ENCODE measurements at regions not wholly inside any gene's neighbourhood (a gene's known extent, or its start where the extent isn't known, plus 50 kb on each side); places are given as distances from the start of the nearest gene placed in this dataset.

DNA sequence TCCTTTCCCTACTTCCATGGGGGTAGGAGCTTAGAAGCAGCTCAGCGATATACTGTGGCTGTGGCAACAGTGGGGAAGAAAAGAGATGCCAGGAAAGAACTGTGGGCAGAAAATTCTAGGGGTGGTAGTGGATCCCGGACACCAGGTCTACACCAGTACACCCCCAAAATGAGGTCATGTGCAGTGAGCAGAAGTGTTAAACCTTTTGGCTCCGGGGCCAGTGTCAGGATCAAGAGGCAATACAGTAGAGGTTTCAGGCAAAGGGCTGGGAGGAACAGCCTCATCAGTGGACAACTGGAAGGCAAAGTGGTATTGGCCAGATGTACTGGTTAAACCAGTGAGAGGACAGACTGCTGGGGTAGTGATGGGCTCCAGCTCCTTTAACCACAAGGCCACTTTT lies 163.1 kb upstream of the CCL2 start:
- H3K27ac Mint-ChIP-seq = no peak overlapping the region
- H3K4me3 Mint-ChIP-seq = no peak overlapping the region
- H3K36me3 Mint-ChIP-seq = no peaks in the 10 kb centered on the region
- H3K27me3 Mint-ChIP-seq = peaks cover 4% of the 10 kb centered on the region
- no peaks in the 10 kb centered on the region for H3K4me1 Mint-ChIP-seq (ENCODE audit: unreplicated experiment)
- TF ChIP-seq, protein P1, sequence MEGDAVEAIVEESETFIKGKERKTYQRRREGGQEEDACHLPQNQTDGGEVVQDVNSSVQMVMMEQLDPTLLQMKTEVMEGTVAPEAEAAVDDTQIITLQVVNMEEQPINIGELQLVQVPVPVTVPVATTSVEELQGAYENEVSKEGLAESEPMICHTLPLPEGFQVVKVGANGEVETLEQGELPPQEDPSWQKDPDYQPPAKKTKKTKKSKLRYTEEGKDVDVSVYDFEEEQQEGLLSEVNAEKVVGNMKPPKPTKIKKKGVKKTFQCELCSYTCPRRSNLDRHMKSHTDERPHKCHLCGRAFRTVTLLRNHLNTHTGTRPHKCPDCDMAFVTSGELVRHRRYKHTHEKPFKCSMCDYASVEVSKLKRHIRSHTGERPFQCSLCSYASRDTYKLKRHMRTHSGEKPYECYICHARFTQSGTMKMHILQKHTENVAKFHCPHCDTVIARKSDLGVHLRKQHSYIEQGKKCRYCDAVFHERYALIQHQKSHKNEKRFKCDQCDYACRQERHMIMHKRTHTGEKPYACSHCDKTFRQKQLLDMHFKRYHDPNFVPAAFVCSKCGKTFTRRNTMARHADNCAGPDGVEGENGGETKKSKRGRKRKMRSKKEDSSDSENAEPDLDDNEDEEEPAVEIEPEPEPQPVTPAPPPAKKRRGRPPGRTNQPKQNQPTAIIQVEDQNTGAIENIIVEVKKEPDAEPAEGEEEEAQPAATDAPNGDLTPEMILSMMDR (conservative IDR thresholded peaks at IDR 0.05) = no peak
- peaks cover 6% of the 10 kb centered on the region for H3K9me3 Mint-ChIP-seq
- no peak for DNase-seq (ENCODE audit: extremely low spot score, unreplicated experiment)

DNA sequence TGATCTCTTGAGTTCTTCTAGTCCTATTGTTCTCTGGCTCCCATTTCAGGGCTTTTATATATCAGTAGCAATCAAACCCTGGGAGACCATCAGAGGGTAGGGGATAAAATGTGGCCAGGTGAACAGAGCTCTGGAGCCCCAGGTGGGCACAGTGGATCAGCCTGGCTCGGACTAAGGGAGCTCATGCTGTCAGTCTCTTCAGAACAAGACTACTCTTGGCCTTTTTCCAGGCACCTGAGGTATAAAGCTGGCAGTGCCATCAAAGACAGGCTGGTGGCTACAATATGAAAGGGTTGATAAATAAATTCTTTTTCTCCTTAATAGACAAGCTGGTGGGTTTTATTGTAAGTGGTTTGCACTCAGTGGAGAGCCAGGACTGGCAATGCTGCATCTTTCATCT lies 160.0 kb upstream of the CCL2 start:
- peaks cover 13% of the 10 kb centered on the region for H3K27me3 Mint-ChIP-seq
- no peak overlapping the region for H3K4me3 Mint-ChIP-seq
- H3K36me3 Mint-ChIP-seq = no peaks in the 10 kb centered on the region
- TF ChIP-seq, protein P1 (conservative IDR thresholded peaks at IDR 0.05) = no peak
- H3K27ac Mint-ChIP-seq = no peak overlapping the region
- peaks cover 6% of the 10 kb centered on the region for H3K9me3 Mint-ChIP-seq
- no peak for DNase-seq (ENCODE audit: extremely low spot score, unreplicated experiment)
- no peaks in the 10 kb centered on the region for H3K4me1 Mint-ChIP-seq (ENCODE audit: unreplicated experiment)

DNA sequence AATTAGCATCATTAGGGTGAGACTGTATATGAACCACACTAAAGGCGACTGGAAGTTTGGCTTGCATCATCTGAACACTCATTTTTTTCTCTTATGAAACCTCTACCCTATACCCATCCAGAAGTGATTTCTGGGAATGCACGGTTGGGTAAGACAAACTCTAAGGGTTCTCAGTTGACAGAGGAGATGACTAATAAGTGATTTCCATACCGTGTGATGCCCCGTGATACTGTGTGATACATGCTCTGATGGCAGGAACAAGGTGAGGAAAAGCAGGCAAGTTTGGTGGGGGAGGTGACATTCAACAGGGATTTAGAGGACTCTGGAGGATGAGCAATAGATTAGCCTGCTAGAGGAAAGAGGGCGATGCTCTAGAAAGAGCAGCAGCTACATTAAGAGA lies 156.4 kb upstream of the CCL2 start:
- TF ChIP-seq, protein P1 (conservative IDR thresholded peaks at IDR 0.05) = no peak
- no peak overlapping the region for H3K27ac Mint-ChIP-seq
- H3K9me3 Mint-ChIP-seq = peaks cover 6% of the 10 kb centered on the region

DNA sequence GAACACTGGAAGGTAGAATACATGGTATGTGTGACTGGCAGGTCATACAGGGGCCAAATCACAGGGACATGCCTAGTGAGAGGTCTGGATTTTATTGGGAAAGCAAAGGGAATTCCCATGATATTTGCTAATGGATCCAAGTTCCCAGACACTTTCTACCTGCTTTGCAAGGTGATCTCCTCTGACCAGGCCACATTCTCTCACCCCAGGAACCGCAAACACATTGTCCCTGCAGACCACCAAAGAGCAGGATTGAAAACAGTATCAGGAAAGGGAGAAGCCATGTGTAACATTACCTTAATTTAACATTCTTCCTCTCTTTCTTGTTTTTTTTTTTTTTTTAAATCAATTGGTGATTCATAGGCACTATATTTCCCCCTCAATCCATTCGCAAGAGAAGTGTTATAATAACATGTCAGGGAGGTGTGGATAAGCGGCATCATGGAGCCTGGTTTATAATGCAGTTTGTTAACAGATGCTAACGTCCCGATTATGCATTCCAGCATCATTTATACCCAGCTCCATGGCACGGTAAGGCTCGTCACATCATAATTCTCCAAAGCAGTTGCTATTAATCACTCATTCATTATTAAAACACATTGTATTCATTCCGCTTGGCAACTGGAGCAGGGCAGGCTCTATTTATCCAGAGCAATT lies 155.1 kb upstream of the CCL2 start:
- no peaks in the 10 kb centered on the region for H3K36me3 Mint-ChIP-seq
- no peak overlapping the region for H3K27ac Mint-ChIP-seq
- no peak for DNase-seq (ENCODE audit: extremely low spot score, unreplicated experiment)
- TF ChIP-seq, protein P1 (conservative IDR thresholded peaks at IDR 0.05) = no peak
- H3K4me3 Mint-ChIP-seq = no peak overlapping the region
- peaks cover 13% of the 10 kb centered on the region for H3K27me3 Mint-ChIP-seq
- H3K4me1 Mint-ChIP-seq (ENCODE audit: unreplicated experiment) = no peaks in the 10 kb centered on the region
- H3K9me3 Mint-ChIP-seq = peaks cover 6% of the 10 kb centered on the region

More for the DNA sequence above, 156.4 kb upstream of the CCL2 start:
- Mint-ChIP-seq H3K36me3 (no peaks in the 10 kb centered on the region), H3K4me3 (no peak overlapping the region), H3K27me3 (peaks cover 13% of the 10 kb centered on the region), H3K4me1 (ENCODE audit: unreplicated experiment) (no peaks in the 10 kb centered on the region)
- no peak for DNase-seq (ENCODE audit: extremely low spot score, unreplicated experiment)

DNA sequence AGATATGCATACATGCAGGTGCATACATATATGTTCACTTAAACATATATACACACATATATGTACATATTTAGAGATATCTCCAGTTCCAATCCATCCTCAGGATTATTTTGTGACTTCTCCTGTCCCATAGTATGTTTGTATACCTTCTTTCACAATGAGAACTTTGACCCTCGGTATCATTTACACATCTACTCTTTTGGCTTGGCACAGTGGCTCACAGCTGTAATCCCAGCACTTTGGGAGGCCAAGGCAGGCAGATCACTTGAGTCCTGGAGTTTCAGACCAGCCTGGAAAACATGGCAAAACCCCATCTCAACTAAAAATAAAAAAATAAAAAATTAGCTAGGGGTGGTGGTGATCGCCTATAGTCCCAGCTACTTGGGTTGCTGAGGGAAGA lies 148.1 kb upstream of the CCL2 start:
- no peaks in the 10 kb centered on the region for H3K36me3 Mint-ChIP-seq
- no peak overlapping the region for H3K27ac Mint-ChIP-seq
- no peaks in the 10 kb centered on the region for H3K9me3 Mint-ChIP-seq
- peaks cover 19% of the 10 kb centered on the region for H3K27me3 Mint-ChIP-seq
- H3K4me3 Mint-ChIP-seq = no peak overlapping the region
- no peak for DNase-seq (ENCODE audit: extremely low spot score, unreplicated experiment)
- TF ChIP-seq, protein P1 (conservative IDR thresholded peaks at IDR 0.05) = no peak
- no peaks in the 10 kb centered on the region for H3K4me1 Mint-ChIP-seq (ENCODE audit: unreplicated experiment)
